C4-2B (cell line): ENCODE measurements at regions not wholly inside any gene's neighbourhood (a gene's known extent, or its start where the extent isn't known, plus 50 kb on each side); places are given as distances from the start of the nearest gene placed in this dataset.

ENCODE experiments used
- H3K27ac ChIP-seq: fragments of 450-650 bp; 2 replicates; pipeline ENCODE4 v1.5.1; 2017
- ZFX ChIP-seq: fragments of 450-650 bp; IDR thresholded peaks from 2 replicates; pipeline ENCODE4 v1.6.1; 2017
- TF ChIP-seq, protein P1 (sequence below): fragments of 450-650 bp; conservative IDR thresholded peaks from 2 replicates; pipeline ENCODE4 v1.5.1; 2017; ENCODE audit warnings: mild to moderate bottlenecking

DNA sequence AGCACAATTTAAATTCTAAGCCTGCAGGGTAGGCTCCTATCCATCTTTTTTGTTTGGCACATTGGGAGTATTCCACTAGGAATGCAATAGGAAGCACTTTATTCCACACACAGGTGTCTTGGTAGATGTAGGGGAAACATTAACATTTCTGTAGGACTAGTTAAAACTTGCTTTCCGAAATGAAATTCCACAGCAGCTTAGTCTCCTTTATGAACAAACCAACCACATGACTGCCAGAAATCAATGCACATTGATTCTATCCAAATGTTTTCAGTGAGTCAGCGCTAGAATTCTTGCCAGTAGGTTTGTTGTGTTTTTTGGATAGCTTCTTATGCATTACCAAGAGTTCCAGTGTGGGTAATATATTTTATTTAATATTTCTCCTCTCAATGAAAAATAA, 207.9 kb upstream of the CSNK1A1L start:
- TF ChIP-seq ZFX: no peak
- TF ChIP-seq, protein P1, sequence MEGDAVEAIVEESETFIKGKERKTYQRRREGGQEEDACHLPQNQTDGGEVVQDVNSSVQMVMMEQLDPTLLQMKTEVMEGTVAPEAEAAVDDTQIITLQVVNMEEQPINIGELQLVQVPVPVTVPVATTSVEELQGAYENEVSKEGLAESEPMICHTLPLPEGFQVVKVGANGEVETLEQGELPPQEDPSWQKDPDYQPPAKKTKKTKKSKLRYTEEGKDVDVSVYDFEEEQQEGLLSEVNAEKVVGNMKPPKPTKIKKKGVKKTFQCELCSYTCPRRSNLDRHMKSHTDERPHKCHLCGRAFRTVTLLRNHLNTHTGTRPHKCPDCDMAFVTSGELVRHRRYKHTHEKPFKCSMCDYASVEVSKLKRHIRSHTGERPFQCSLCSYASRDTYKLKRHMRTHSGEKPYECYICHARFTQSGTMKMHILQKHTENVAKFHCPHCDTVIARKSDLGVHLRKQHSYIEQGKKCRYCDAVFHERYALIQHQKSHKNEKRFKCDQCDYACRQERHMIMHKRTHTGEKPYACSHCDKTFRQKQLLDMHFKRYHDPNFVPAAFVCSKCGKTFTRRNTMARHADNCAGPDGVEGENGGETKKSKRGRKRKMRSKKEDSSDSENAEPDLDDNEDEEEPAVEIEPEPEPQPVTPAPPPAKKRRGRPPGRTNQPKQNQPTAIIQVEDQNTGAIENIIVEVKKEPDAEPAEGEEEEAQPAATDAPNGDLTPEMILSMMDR: no peak
- H3K27ac ChIP-seq: no peak overlapping the region

DNA sequence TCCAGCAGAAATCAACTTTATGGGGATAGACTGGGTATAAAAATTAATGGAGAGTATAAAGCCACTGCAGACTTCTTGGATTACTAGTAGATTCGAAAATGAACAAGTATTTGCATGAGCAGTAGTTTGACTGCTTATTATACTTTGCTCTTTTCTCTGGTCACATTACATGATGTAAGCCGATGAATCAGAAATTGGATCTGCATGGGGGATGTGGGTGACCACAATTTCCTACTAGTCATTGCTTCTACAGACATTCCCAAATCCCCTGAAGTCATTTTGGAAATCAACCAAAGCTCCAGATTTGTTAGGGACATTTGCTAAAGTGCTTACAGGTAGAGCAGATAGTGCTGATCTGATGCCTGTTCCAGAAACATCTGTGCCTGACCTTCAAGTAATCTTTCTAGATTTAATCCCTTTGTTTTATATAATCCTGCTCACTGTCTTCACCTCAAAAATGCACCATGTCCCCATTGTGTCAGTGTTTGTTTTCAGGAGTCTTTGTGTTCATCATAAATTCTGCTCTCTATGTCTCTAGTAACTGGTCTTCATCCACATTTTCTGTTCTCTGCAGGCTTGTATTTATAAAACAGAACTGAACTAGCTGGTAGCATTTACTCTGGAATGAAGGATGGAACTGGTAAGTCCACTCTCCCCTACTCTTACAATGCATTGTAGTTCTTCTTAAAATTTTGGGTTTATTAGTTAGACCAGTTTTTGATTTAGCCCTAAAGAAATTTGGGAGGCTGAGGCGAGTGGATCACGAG, 201.5 kb upstream of the CSNK1A1L start:
- H3K27ac ChIP-seq: no peak overlapping the region
- no peak for TF ChIP-seq ZFX
- TF ChIP-seq, protein P1: no peak

DNA sequence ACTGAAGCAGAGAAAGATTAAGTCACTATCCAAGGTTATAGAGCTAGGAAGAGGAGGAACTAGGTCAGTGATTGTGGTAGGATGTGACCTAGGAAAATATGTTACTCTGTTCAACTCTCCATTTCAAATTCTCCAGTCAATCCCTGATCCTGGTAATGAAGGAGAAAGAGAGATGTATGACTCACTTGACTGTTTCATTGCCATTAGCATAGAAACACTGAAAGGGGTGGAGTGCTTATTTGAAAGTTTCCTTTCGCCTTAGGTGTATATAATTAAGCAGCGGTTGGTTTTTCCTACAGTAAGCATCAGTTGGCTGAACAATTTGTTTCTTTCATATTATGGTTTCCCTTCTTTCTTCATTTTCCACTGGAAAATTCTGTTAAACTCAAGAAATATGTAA, 198.1 kb upstream of the CSNK1A1L start:
- H3K27ac ChIP-seq: no peak overlapping the region

DNA sequence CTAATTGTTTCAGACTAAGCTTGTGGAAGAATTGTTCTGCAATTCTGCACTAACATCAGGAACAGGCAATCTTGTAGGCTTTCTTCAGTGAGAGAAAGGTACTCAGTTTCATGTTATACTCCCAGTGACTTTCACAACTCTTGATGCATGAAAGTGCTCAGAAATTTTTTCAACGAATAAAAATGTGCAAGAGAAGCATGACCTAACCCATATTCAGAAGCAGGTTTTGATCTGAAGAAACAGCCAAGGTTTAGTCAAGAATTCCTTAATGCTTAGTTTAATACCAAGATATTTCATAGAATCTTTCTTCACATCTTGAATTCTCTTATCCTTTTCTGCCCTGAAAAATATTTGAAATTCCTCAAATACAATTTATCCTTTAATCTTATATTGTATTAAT, 197.2 kb upstream of the CSNK1A1L start:
- H3K27ac ChIP-seq: no peak overlapping the region
- TF ChIP-seq, protein P1: no peak
- no peak for TF ChIP-seq ZFX

More for the DNA sequence above, 198.1 kb upstream of the CSNK1A1L start:
- no peak for TF ChIP-seq ZFX
- TF ChIP-seq, protein P1: no peak

DNA sequence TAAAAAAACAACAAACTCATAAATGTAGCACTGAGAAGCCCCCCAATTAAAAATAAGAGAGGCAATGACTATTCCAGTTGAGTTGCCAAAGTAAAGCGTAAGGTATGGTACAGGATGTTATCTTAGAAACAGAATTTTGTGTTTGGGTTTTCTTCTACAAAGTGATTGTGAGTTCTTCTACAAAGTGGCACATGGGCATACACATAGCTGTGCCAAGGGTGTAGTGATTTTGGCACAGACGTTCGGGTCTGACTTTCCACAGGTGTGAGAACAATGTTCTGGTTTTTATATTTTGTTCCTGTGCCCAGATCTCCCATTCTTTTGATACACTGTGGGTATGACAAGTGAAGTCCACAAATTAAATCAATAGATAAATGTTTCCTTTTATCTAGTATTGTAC, 190.1 kb upstream of the CSNK1A1L start:
- no peak for TF ChIP-seq ZFX
- TF ChIP-seq, protein P1: no peak

DNA sequence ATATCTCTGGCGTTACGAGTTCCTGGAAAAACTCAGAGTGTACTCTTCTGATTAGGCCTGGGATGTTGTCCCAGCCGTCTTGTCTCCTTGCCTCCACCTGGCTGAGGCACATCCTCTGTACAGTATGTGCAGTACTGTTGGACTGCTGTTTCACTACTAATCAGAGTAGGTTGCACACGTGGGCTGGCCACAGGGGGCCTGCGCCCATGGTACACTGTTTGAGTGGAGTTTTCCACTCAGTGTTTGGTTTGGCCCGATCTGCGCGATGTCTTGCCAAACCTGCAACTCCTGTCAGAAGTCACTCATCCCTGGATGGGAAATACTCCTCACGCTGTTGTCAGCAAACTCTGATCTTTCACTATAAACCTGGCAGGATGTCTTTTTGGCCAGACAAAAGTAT, 189.6 kb upstream of the CSNK1A1L start:
- no peak for TF ChIP-seq ZFX
- TF ChIP-seq, protein P1: no peak
- no peak overlapping the region for H3K27ac ChIP-seq

More for the DNA sequence above, 190.1 kb upstream of the CSNK1A1L start:
- no peak overlapping the region for H3K27ac ChIP-seq

DNA sequence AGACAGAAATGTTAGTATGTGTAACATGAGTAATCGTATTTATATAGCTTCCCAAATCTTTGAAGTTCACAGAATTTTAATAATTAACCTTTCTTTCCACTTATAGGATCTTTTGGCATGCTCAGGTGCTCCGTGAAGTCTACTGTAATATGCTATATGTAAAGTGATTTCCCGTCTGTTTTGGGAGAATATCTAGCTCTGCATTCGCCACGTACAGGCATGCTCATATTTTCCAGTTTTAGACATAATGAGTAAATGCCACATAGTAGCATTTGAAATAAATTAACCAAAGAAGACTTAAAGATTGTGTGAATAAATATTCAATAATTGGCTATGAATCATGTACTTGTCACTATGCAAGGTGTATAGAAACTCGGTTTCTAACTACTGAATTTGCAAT, 189.0 kb upstream of the CSNK1A1L start:
- TF ChIP-seq ZFX: no peak
- TF ChIP-seq, protein P1: no peak

More for the DNA sequence above, 189.0 kb upstream of the CSNK1A1L start:
- H3K27ac ChIP-seq: no peak overlapping the region
